OCI-LY3 (cell line): ENCODE measurements at regions not wholly inside any gene's neighbourhood (a gene's known extent, or its start where the extent isn't known, plus 50 kb on each side); places are given as distances from the start of the nearest gene placed in this dataset.

Experiments used
- EZH2phosphoT487 ChIP-seq: fragments of 200-600 bp; shearing (Covaris generic); IDR thresholded peaks from 2 replicates; pipeline ENCODE4 v1.6.1; 2018; ENCODE audit warnings: antibody characterized with exemption, mixed run types, low read depth
- TF ChIP-seq, protein P1 (sequence below): fragments of 200-600, 300-600 bp; sonication (generic); IDR thresholded peaks from 2 replicates; pipeline ENCODE4 v1.5.1; 2014; ENCODE audit warnings: antibody characterized with exemption, low read length, low read depth

- TF ChIP-seq, protein P1, sequence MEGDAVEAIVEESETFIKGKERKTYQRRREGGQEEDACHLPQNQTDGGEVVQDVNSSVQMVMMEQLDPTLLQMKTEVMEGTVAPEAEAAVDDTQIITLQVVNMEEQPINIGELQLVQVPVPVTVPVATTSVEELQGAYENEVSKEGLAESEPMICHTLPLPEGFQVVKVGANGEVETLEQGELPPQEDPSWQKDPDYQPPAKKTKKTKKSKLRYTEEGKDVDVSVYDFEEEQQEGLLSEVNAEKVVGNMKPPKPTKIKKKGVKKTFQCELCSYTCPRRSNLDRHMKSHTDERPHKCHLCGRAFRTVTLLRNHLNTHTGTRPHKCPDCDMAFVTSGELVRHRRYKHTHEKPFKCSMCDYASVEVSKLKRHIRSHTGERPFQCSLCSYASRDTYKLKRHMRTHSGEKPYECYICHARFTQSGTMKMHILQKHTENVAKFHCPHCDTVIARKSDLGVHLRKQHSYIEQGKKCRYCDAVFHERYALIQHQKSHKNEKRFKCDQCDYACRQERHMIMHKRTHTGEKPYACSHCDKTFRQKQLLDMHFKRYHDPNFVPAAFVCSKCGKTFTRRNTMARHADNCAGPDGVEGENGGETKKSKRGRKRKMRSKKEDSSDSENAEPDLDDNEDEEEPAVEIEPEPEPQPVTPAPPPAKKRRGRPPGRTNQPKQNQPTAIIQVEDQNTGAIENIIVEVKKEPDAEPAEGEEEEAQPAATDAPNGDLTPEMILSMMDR = no peak
- TF ChIP-seq EZH2phosphoT487 = no peak
These were observed 67.9 kb upstream of the RMST start for GRCh38 chr12:97394657-97395056.
